HG03064 (cell line): ENCODE measurements at regions not wholly inside any gene's neighbourhood (a gene's known extent, or its start where the extent isn't known, plus 50 kb on each side); places are given as distances from the start of the nearest gene placed in this dataset.
A peak's percentile ranks its signal among the peaks of the same experiment; 100 is the strongest.

Experiments
- ATAC-seq: cut with Tn5 transposase; IDR thresholded peaks from one replicate; pipeline ENCODE4 v1.9.1; 2021; ENCODE audit warnings: low read depth; ENCODE audit not compliant: unreplicated experiment

GRCh38 chr5:88144219-88145001 is 124.2 kb downstream of the TMEM161B start:
- no peak for ATAC-seq

- no peak for ATAC-seq
Measured at GRCh38 chr5:88143693-88144218, 124.9 kb downstream of the TMEM161B start.

DNA sequence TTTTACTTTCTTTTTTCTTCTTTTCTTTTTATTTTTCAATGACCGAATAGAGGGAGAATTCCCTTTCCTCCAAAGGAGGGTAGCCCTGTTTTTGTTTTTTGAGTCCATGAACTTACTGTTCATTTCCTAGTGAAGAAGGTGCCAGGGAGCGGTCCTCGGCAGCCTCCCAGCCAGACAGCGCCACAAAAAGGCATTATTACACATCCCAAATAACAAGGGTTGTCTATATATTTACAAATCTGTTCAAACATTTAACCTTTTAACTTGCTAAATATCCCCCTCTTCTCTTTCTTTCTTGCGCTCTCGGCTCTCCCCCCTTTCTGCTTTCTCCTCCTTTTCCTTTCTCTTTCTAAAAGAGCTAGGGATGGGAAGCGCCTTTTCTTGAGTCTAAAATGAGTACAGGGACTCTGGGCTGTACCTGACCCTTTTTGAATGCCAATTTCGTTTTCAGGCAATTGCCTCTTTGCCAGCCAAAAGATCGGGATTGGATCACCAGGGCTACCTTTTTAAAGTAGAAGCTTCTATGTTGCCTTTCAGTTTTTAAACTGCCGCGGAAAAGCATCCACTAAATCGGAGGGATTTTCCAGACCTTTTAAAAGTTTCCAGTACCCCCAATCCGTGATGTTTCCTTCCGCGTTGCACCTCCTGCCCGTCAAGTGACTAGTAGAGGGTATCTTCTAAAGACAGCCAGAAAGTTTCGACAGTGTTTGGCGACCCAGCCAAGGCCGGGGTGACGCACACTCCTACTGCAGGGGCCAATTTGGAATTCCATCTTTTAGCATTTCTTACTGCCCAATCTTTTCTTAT is 125.6 kb downstream of the TMEM161B start:
- ATAC-seq: no peak

GRCh38 chr5:88142636-88142885 is 126.1 kb downstream of the TMEM161B start:
- ATAC-seq: no peak

GRCh38 chr5:88140856-88141752 is 127.5 kb downstream of the TMEM161B start:
- peak; percentile 96 for ATAC-seq

- no peak for ATAC-seq
Measured at GRCh38 chr5:88140396-88140855, 128.2 kb downstream of the TMEM161B start.

DNA sequence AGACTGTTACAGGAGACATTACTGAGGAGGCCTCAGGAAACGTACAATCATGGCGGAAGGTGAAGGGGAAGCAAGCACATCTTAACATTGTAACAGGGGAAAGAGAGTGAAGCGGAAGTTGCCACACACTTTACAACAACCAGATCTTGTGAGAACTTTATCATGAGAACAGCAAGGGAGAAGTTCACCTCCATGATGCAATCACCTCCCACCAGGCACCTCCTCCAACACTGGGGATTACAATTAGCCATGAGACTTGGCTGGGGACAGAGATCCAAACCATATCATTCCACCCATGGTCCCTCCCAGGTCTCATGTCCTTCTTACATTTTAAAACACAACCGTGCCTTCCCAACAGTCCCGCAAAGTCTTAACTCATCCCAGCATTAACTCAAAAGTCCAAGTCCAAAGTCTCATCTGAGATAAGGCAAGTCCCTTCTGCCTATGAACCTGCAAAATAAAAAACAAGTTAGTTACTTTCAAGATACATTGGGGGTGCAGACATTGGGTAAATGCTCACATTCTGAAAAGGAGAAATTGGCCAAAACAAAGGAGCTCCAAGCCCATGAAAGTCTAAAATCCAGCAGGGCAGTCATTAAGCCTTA is 138.3 kb downstream of the TMEM161B start:
- ATAC-seq: no peak

GRCh38 chr5:88128813-88129212 is 139.8 kb downstream of the TMEM161B start:
- ATAC-seq: no peak

- ATAC-seq: no peak
Measured at GRCh38 chr5:88119535-88120125, 149.0 kb downstream of the TMEM161B start.

GRCh38 chr5:88118179-88118578 is 150.5 kb downstream of the TMEM161B start:
- no peak for ATAC-seq

DNA sequence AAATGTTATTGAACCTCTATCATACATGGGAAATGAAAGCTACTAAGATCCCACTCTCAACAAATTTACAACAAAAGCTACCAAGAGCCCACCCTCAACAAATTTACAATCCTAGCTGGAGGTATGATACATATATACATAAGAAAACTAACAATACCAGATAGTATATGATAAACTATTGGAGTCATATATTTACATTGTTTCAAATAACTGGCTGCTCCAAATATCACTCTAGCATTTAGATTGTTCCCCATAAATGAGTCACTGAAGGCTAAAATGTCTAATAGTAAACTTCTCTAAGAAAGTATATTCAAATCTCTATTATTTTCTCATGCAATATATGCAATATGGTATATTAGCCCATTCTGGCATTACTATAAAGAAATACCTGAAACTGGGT is 151.1 kb downstream of the TMEM161B start:
- no peak for ATAC-seq

DNA sequence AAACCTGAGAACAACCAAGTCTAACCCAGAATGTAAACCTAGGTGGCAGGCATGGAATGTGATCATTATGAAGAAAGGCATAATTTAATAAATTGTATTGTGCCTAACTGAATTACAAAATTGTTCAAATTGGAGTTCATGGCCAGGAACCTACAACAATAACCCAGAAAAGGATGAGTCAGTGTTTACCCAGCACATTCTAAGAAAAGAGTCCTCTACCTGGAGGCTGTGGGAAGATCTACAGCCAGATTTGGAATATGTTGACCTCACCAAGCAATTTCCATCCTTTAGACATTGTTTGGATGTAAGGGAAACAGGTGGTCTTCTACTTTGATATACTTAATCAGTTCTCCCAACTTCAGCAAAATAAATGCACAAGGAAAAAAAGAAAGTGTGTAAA is 152.2 kb downstream of the TMEM161B start:
- ATAC-seq: no peak

- ATAC-seq: no peak
Measured at GRCh38 chr5:88115211-88115610, 153.4 kb downstream of the TMEM161B start.

DNA sequence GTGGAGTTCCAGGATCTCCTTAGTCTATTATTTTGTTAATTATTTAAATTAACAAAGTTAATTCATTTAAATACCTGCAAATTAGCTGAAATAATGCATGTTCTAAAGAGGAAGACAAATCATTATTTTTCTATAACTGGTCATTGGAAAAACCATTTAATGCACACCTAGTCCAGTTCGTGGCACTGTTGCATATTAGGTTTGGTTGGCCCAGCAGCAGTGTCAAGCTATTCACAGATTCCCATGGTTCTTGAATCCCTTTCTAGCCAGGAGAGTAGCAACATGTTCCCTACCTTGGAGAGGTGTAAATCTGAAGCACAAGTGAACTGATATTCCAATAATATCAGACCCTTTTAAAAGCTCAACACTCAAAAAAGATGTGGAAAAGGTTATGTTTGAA is 155.2 kb downstream of the TMEM161B start:
- no peak for ATAC-seq

DNA sequence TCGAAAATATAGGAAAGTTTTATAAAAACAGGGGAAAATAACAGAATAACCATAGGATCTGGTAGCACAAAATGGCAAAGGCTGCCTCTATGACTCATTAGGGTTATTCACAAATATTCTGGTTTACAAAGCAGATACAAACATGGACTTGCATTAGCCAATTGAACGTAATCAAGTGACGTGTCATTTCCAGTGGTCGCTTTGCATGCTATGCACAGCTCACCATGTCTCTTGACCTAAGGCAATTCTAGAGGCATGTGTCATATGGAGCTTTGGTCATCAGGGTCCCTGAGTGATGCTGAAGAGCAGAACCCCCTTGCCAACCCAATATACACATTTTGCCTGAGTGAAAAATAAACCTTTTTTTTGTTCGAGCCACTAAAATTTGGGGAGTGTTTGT is 158.8 kb downstream of the TMEM161B start:
- ATAC-seq: no peak

DNA sequence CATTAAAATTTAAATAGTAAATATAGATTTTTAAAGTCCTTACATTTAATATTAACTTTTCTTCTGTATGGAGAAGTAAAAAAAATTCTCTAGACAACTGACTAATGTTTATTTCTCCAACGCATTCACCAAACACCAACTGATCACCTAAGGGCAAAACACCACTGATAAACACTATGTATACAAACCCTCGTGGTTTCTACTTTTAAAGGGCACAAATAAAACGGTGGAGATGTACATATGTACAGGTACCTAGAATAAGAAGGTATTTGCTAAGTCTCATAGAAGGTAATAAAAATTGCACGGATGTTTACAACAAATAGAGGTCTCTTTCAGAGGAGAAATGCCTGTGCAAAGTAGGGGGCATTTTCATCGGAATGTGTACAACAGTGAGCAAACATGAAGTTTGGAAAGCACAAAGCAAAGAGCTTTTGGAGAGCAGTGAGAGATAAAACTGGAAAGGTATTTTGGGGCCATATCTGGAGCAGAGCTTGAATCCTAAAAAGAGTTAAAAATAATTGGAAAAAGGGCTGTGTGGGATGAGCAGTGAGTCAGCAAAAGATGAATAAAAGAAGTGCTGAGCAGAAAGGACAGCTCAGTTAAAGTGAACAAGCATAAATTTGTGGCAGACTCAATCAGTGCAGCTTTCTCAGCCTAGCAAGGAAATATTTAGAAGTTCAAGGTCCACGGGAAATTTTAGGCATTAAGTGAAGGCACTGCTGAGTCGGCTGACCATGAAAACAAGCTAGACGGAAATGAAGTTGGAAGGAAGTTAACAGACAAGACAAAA is 160.0 kb downstream of the TMEM161B start:
- ATAC-seq: no peak

- no peak for ATAC-seq
Measured at GRCh38 chr5:88094906-88095496, 173.6 kb downstream of the TMEM161B start.

- ATAC-seq: no peak
Measured at GRCh38 chr5:88094403-88094802, 174.2 kb downstream of the TMEM161B start.

DNA sequence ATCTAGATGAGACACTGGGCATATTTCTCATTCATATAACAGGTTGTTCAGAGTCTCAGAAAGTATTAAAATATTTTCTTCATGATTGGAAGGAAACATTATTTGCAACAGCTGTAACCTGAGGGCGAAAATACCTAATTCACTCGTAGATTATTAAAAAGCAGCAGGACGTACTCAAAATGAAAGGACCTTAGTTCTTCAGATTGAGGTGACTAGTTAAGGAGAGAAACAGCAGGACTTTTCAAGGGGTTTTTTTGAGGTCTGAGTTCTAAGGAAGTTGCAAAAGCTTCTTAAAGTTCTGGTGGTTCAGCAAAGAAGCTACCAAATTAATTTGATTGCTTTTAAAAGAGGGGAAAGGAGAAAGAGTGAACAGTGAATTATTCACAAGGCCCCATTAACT is 174.9 kb downstream of the TMEM161B start:
- no peak for ATAC-seq
